T-cell (primary cell): ENCODE measurements at regions not wholly inside any gene's neighbourhood (a gene's known extent, or its start where the extent isn't known, plus 50 kb on each side); places are given as distances from the start of the nearest gene placed in this dataset.

ENCODE experiments used
- ATAC-seq, 4 experiments: fragments of 200-7000 bp in 3 of 4; fragments of 150-1000 bp in 1 of 4; cut with Tn5 transposase; replicated peaks in 1 of 4; 1 replicate in 3 of 4; 2 replicates in 1 of 4; pipeline ENCODE4 v1.10.0; 2021; ENCODE audit warnings: moderate library complexity in 3 of 4, mild to moderate bottlenecking in 2 of 4, moderate number of reproducible peaks in 1 of 4
- CTCF ChIA-PET, 2 donors: fragments of 300-600 bp; sonication (Branson Sonifier 250); formaldehyde crosslinking; loops; one replicate each; lab custom pipeline; 2022; ENCODE audit warnings: antibody characterized with exemption in 2 of 2; lab: Charles Lee
- POLR2A ChIA-PET, 2 donors: fragments of 300-600 bp; sonication (Branson Sonifier 250); formaldehyde crosslinking; loops; one replicate each; lab custom pipeline; 2022; ENCODE audit warnings: antibody characterized with exemption in 2 of 2; lab: Charles Lee
- DNase-seq, 35 experiments: peaks; one replicate each; pipeline versions ENCODE4 v3.0.0 to v3.0.0-alpha.2; 2013 to 2023
- H3K27ac ChIP-seq: one replicate; pipeline ENCODE4 v1.5.1; 2013; ENCODE audit warnings: low read length
- H3K27me3 ChIP-seq, 2 experiments: replicated peaks in 1 of 2; 1 replicate in 1 of 2; 2 replicates in 1 of 2; pipeline versions ENCODE4 v1.6.1 to v1.7.0; 2013; ENCODE audit warnings: low read length in 1 of 2, mixed read lengths in 1 of 2; ENCODE audit not compliant: control insufficient read depth in 2 of 2, insufficient read depth in 2 of 2; ENCODE audit errors: extremely low read depth in 1 of 2
- H3K36me3 ChIP-seq, 2 donors: 1 replicate in 1 of 2; 2 replicates in 1 of 2; pipeline versions ENCODE4 v1.6.1 to v1.7.0; 2013; ENCODE audit warnings: low read length in 1 of 2; ENCODE audit not compliant: control insufficient read depth in 2 of 2, insufficient read depth in 1 of 2; ENCODE audit errors: extremely low read depth in 1 of 2
- H3K4me1 ChIP-seq, 2 experiments: 1 replicate in 1 of 2; 2 replicates in 1 of 2; pipeline versions ENCODE4 v1.6.1 to v1.7.0; 2013; ENCODE audit warnings: low read length in 2 of 2, mixed read lengths in 1 of 2; ENCODE audit not compliant: insufficient read depth in 2 of 2, control insufficient read depth in 1 of 2; ENCODE audit errors: extremely low read depth in 1 of 2
- H3K4me3 ChIP-seq, 2 donors: 1 replicate in 1 of 2; 2 replicates in 1 of 2; pipeline versions ENCODE4 v1.5.1 to v1.7.0; 2013; ENCODE audit warnings: mild to moderate bottlenecking in 2 of 2, low read length in 1 of 2, moderate library complexity in 1 of 2; ENCODE audit not compliant: control insufficient read depth in 1 of 2; ENCODE audit errors: extremely low read depth in 1 of 2
- H3K9me3 ChIP-seq: 2 replicates; pipeline ENCODE4 v1.7.0; 2013
- H3K27ac Mint-ChIP-seq, 2 donors: one replicate each; pipeline ENCODE4 v1.8.0; 2020 to 2021; ENCODE audit warnings: mild to moderate bottlenecking in 2 of 2, mixed read lengths in 2 of 2
- H3K27me3 Mint-ChIP-seq, 2 donors: one replicate each; pipeline ENCODE4 v1.8.0; 2021 to 2022; ENCODE audit warnings: mixed read lengths in 2 of 2
- H3K36me3 Mint-ChIP-seq: one replicate; pipeline ENCODE4 v1.8.0; 2021; ENCODE audit warnings: mixed read lengths
- H3K4me1 Mint-ChIP-seq, 3 donors: one replicate each; pipeline ENCODE4 v1.8.0; 2020 to 2022; ENCODE audit warnings: mixed read lengths in 3 of 3, mild to moderate bottlenecking in 1 of 3
- H3K4me3 Mint-ChIP-seq, 3 donors: one replicate each; pipeline ENCODE4 v1.8.0; 2020 to 2022; ENCODE audit warnings: mild to moderate bottlenecking in 3 of 3, mixed read lengths in 3 of 3, moderate library complexity in 3 of 3
- H3K9me3 Mint-ChIP-seq, 3 donors: one replicate each; pipeline ENCODE4 v1.8.0; 2020 to 2022; ENCODE audit warnings: mixed read lengths in 3 of 3
- WGBS: methylation state at CpG from one replicate; pipeline ENCODE4 v1.1.5; 2013; ENCODE audit warnings: missing lambda C conversion rate; ENCODE audit not compliant: insufficient coverage; 5-methylcytosine and 5-hydroxymethylcytosine counted together

DNA sequence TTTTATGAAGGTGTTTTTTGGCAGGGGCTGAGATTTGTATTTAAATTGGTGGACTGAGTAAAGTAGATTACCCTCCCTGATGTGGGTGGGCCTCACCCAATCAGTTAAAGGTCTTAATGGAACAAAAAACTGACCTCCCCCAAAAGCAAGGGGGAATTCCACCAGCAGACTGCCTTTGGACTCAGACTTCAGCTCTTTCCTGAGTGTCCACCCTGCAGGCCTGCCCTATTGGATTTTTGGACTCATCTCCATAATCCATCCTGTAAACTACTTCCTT is 228.4 kb upstream of the CAND1 start:
- H3K9me3 Mint-ChIP-seq = no peaks in the 10 kb centered on the region

DNA sequence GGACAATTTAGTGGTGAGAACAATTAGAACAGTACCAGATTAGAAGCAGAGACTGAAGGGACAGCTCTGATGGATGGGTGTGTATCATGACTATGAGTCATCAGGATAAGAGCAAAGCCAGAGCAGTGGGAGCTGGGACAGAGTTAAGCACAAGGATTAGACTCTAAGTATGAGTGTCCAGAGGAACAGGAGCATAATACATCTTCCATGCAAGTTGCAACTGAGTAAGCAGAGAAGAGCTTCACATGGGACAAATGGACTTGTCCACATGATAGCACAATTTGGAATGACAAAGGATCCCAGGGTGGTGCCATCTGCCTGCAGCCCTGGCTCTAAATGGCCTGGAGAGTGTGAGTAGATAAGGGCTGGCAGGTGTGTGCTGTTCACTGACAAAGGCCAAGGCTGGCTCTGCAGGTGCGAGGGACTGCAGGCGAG is 226.4 kb upstream of the CAND1 start:
- Histone ChIP-seq H3K4me1 (no peaks in the 10 kb centered on the region), H3K36me3 (no peaks in the 10 kb centered on the region), H3K4me3 (no peak overlapping the region), H3K27me3 (no peaks in the 10 kb centered on the region), H3K27ac (no peak overlapping the region), H3K9me3 (no peaks in the 10 kb centered on the region)
- ChIA-PET CTCF (no interaction called here), POLR2A (no interaction called here)
- Mint-ChIP-seq H3K4me3 (no peak overlapping the region), H3K27me3 (peaks cover 0 to 10% of the 10 kb centered on the region in 2 donors), H3K36me3 (no peaks in the 10 kb centered on the region), H3K4me1 (no peaks in the 10 kb centered on the region), H3K9me3 (no peaks in the 10 kb centered on the region), H3K27ac (no peak overlapping the region)
- WGBS = 92% methylated on average over 2 of the region's 2 CpGs
- DNase-seq (no peak), ATAC-seq (no peak)

More for the DNA sequence above, 228.4 kb upstream of the CAND1 start:
- ChIA-PET POLR2A (no interaction called here), CTCF (no interaction called here)
- Mint-ChIP-seq H3K4me3 (no peak overlapping the region), H3K27me3 (peaks cover 1 to 14% of the 10 kb centered on the region in 2 donors), H3K4me1 (no peaks in the 10 kb centered on the region), H3K27ac (no peak overlapping the region), H3K36me3 (no peaks in the 10 kb centered on the region)
- ATAC-seq (no peak), DNase-seq (no peak)
- no peak overlapping the region for H3K4me3 ChIP-seq
- H3K9me3 ChIP-seq = no peaks in the 10 kb centered on the region
- H3K36me3 ChIP-seq = no peaks in the 10 kb centered on the region
- H3K4me1 ChIP-seq = no peaks in the 10 kb centered on the region
- no peaks in the 10 kb centered on the region for H3K27me3 ChIP-seq
- H3K27ac ChIP-seq = no peak overlapping the region

DNA sequence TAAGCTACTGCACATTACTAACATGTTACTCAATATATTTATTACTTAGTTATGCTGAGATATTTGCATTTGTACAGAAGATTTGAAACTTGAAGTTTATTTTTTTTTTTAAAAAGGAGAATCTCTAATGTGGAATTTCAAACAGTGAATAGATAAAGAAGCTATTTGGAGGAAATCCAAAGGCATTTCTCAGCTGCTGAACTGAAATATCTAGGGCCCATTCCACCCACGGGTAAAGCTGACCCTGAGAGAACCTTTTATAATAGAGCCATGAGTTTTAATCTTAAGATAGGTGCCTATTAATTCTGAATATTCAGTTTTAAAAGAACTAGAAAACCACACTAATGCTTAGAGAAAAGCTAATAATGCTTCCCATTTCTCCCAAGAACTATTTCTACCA is 225.4 kb upstream of the CAND1 start:
- WGBS = no CpG with 5 or more reads among the region's 1 CpG

DNA sequence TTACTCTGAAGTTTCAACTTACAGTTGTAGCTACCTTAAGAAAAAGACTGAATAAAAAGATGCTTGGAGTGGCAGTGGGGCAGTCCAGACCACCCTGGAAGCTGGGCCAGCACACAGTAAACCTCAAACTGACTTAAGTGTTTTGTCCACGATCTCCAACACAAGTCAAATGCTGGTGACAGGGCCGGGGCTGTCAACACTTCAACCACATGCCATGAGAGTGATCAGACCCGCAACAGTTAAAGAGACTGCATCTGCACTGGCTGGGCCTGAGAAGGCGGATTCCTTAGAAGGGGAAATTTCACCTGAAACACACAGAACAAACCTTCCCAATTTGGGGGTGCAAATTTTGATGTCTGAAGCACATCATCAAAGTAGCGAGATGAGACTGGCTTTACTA is 223.5 kb upstream of the CAND1 start:
- WGBS = no CpG with 5 or more reads among the region's 5 CpGs
- ATAC-seq (no peak), DNase-seq (no peak)
- Mint-ChIP-seq H3K36me3 (no peaks in the 10 kb centered on the region), H3K4me1 (no peaks in the 10 kb centered on the region), H3K27me3 (peaks cover 3 to 10% of the 10 kb centered on the region in 2 donors), H3K4me3 (no peak overlapping the region), H3K9me3 (no peaks in the 10 kb centered on the region), H3K27ac (no peak overlapping the region)
- H3K9me3 ChIP-seq = no peaks in the 10 kb centered on the region
- H3K36me3 ChIP-seq = no peaks in the 10 kb centered on the region
- H3K27me3 ChIP-seq = no peaks in the 10 kb centered on the region
- H3K27ac ChIP-seq = no peak overlapping the region
- ChIA-PET POLR2A (no interaction called here), CTCF (no interaction called here)
- H3K4me1 ChIP-seq = no peaks in the 10 kb centered on the region
- no peak overlapping the region for H3K4me3 ChIP-seq

More for the DNA sequence above, 225.4 kb upstream of the CAND1 start:
- Histone ChIP-seq H3K36me3 (no peaks in the 10 kb centered on the region), H3K9me3 (no peaks in the 10 kb centered on the region), H3K27me3 (no peaks in the 10 kb centered on the region), H3K4me1 (no peaks in the 10 kb centered on the region), H3K4me3 (no peak overlapping the region), H3K27ac (no peak overlapping the region)
- ChIA-PET CTCF (interaction anchor here (0.6 to 0.8 kb wide), 4 partner anchors 18 to 1387 kb away, joined by 3 to 7 read pairs (median 3); no protein-coding TSS in a partner anchor), POLR2A (no interaction called here)
- Mint-ChIP-seq H3K4me3 (no peak overlapping the region), H3K36me3 (no peaks in the 10 kb centered on the region), H3K27me3 (peaks cover 3 to 10% of the 10 kb centered on the region in 2 donors), H3K4me1 (no peaks in the 10 kb centered on the region), H3K27ac (no peak overlapping the region), H3K9me3 (no peaks in the 10 kb centered on the region)
- DNase-seq (no peak), ATAC-seq (no peak)

DNA sequence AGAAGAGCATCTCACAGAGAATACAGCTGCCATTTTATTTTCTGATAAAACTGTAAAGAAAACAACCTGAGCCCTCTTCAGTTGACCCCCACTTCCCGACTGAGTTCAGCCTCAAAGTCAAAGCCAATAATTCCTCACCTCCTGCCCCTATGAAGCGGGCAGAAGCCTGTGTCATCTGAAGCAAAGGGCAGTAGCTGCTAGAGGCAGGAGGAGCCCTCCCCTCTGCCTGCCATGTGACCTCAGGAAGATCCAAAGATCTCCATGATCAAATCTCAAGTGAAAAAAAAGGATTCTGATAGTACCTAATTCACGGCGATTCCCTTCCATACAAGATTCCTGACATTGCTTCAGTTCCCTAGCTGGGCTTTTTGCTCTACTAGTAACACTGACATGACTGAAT is 223.1 kb upstream of the CAND1 start:
- ATAC-seq = no peak
- Histone ChIP-seq H3K4me3 (no peak overlapping the region), H3K27ac (no peak overlapping the region), H3K9me3 (no peaks in the 10 kb centered on the region), H3K36me3 (no peaks in the 10 kb centered on the region), H3K27me3 (no peaks in the 10 kb centered on the region), H3K4me1 (no peaks in the 10 kb centered on the region)
- Mint-ChIP-seq H3K36me3 (no peaks in the 10 kb centered on the region), H3K4me3 (no peak overlapping the region), H3K27ac (no peak overlapping the region), H3K9me3 (no peaks in the 10 kb centered on the region), H3K4me1 (no peaks in the 10 kb centered on the region), H3K27me3 (peaks cover 3 to 10% of the 10 kb centered on the region in 2 donors)
- ChIA-PET POLR2A (no interaction called here), CTCF (interaction anchor here in 1 of 2 donors (0.7 kb wide), 1 partner anchor 919 kb away, joined by 3 read pairs; no protein-coding TSS in a partner anchor)
- DNase-seq = no peak
- 100% methylated on average over 1 of the region's 4 CpGs for WGBS

DNA sequence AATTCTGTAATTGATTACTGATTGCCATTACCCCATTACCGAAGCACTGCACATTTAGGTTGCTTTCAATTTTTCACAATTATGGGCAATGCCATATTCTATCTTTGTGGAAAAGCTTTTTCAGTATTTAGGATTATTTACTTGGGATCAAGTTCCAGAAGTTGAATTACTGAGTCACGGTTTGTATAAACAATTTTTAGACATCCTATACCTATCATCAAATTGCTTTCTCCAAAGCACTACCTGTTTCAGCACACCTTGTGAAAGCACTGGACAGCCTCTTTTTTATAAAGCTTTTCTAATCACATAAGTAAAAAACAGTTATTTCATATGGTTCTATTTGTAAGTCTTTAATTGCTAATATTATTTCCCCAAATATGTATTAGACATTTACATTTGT is 221.5 kb upstream of the CAND1 start:
- Histone ChIP-seq H3K4me1 (no peaks in the 10 kb centered on the region), H3K9me3 (no peaks in the 10 kb centered on the region), H3K4me3 (no peak overlapping the region), H3K27me3 (no peaks in the 10 kb centered on the region), H3K36me3 (no peaks in the 10 kb centered on the region), H3K27ac (no peak overlapping the region)
- ATAC-seq = no peak
- ChIA-PET POLR2A (interaction anchor here in 1 of 2 donors (0.6 kb wide), 1 partner anchor 888 kb away, joined by 5 read pairs; no protein-coding TSS in a partner anchor), CTCF (no interaction called here)
- Mint-ChIP-seq H3K27ac (no peak overlapping the region), H3K36me3 (no peaks in the 10 kb centered on the region), H3K27me3 (peaks cover 3 to 9% of the 10 kb centered on the region in 2 donors), H3K9me3 (no peaks in the 10 kb centered on the region), H3K4me3 (no peak overlapping the region), H3K4me1 (no peaks in the 10 kb centered on the region)
- no CpG with 5 or more reads among the region's 2 CpGs for WGBS
- no peak for DNase-seq

DNA sequence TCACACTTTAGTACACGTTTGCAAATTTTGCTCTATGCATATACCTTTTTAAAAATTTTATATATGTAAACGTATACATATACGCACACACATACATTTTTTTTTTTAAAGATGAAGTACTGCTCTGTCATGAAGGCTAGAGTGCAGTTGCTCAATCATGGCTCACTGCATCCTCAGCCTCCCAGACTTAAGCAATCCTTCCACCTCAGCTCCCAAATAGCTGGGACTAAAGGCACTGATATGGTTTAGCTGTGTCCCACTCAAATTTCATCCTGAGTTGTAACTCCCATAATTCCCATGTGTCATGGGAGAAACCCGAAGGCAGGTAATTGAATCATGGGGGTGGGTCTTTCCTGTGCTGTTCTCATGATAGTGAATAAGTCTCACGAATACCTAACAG is 220.8 kb upstream of the CAND1 start:
- H3K27ac Mint-ChIP-seq = no peak overlapping the region
- WGBS = no CpG with 5 or more reads among the region's 5 CpGs
- POLR2A ChIA-PET = no interaction called here

More for the DNA sequence above, 220.8 kb upstream of the CAND1 start:
- no peak overlapping the region for H3K4me3 ChIP-seq
- no peaks in the 10 kb centered on the region for H3K4me1 ChIP-seq
- ATAC-seq (no peak), DNase-seq (no peak)
- no peaks in the 10 kb centered on the region for H3K36me3 Mint-ChIP-seq
- H3K27ac ChIP-seq = no peak overlapping the region
- H3K27me3 ChIP-seq = peaks cover 0 to under 1% of the 10 kb centered on the region in 2 experiments
- no peaks in the 10 kb centered on the region for H3K4me1 Mint-ChIP-seq
- H3K4me3 Mint-ChIP-seq = no peak overlapping the region
- H3K9me3 ChIP-seq = no peaks in the 10 kb centered on the region
- H3K9me3 Mint-ChIP-seq = no peaks in the 10 kb centered on the region
- no peaks in the 10 kb centered on the region for H3K36me3 ChIP-seq
- CTCF ChIA-PET = no interaction called here
- peaks cover 3 to 5% of the 10 kb centered on the region in 2 donors for H3K27me3 Mint-ChIP-seq
